Psoas muscle (tissue), 7 donors: ENCODE measurements at regions not wholly inside any gene's neighbourhood (a gene's known extent, or its start where the extent isn't known, plus 50 kb on each side); places are given as distances from the start of the nearest gene placed in this dataset.

Source experiments
- ATAC-seq, 4 donors: fragments of 200-7000 bp; cut with Tn5 transposase; one replicate each; pipeline ENCODE4 v1.9.1; 2020; ENCODE audit warnings: moderate library complexity in 3 of 4, mild to moderate bottlenecking in 2 of 4
- DNase-seq, 2 donors: peaks; one replicate each; pipeline ENCODE4 v3.0.0-alpha.2; 2020
- H3K27ac ChIP-seq: fragments of 200-600 bp; one replicate; pipeline ENCODE4 v1.8.0; 2022
- H3K27me3 ChIP-seq, 3 donors: fragments of 200-600 bp in 1 of 3; one replicate each; pipeline versions ENCODE4 v1.6.1 to v1.8.0; 2013 to 2022; ENCODE audit warnings: low read length in 2 of 3, mild to moderate bottlenecking in 2 of 3, moderate library complexity in 1 of 3; ENCODE audit not compliant: insufficient read depth in 3 of 3
- H3K36me3 ChIP-seq, 2 donors: fragments of 200-600 bp in 1 of 2; one replicate each; pipeline versions ENCODE4 v1.6.1 to v1.8.0; 2013 to 2022; ENCODE audit warnings: low read depth in 1 of 2, mild to moderate bottlenecking in 1 of 2, moderate library complexity in 1 of 2; ENCODE audit not compliant: insufficient read depth in 1 of 2
- H3K4me1 ChIP-seq: fragments of 200-600 bp; one replicate; pipeline ENCODE4 v1.8.0; 2022
- H3K4me3 ChIP-seq: fragments of 200-600 bp; one replicate; pipeline ENCODE4 v1.8.0; 2022; ENCODE audit warnings: mild to moderate bottlenecking
- H3K9me3 ChIP-seq: fragments of 200-600 bp; one replicate; pipeline ENCODE4 v1.8.0; 2022
- CTCF ChIP-seq: fragments of 200-600 bp; IDR thresholded peaks from one replicate; pipeline ENCODE4 v1.8.0; 2022; ENCODE audit warnings: antibody characterized with exemption
- WGBS, 3 donors: extraction: QIAGEN DNeasy Blood & Tissue Kit; methylation state at CpG; one replicate each; pipeline versions ENCODE4 v1.1.6 to v1.1.7; 2013; 5-methylcytosine and 5-hydroxymethylcytosine counted together
- intact Hi-C, 2 donors: fragments of 100-400 bp; cut with DNase I; formaldehyde crosslinking; loops; one replicate each; pipeline versions ENCODE4 v1.11.0 to v1.14.2; 2022
- donor health status: healthy with polysubstance abuse.
- donor health status: DM: no; HTN: no; CAD: no; lungs with moderate emphysema.
- donor health status: Bipolar disorder and iron deficiency.
- donor health status: healthy.
- donor health status: DM: yes; HTN: yes; CAD: no.
- donor health status: DM: no; HTN: no; CAD: no.
- donor health status: DM: yes; HTN: yes; CAD: no.

GRCh38 chr3:43203022-43203421 is 83.3 kb upstream of the SNRK start:
- Histone ChIP-seq H3K27ac (no peak overlapping the region), H3K36me3 (no peaks in the 10 kb centered on the region), H3K9me3 (no peaks in the 10 kb centered on the region), H3K4me1 (no peaks in the 10 kb centered on the region), H3K27me3 (no peaks in the 10 kb centered on the region), H3K4me3 (no peak overlapping the region)
- intact Hi-C loops = no loop called here
- DNase-seq (no peak), ATAC-seq (no peak)
- WGBS, 3 donors = 81 to 87% (median 83%) methylated on average over 3 of the region's 3 CpGs
- no peak for TF ChIP-seq CTCF

- ATAC-seq (no peak), DNase-seq (no peak)
- no peak for TF ChIP-seq CTCF
- Histone ChIP-seq H3K27ac (no peak overlapping the region), H3K27me3 (no peaks in the 10 kb centered on the region), H3K36me3 (no peaks in the 10 kb centered on the region), H3K4me1 (no peaks in the 10 kb centered on the region), H3K4me3 (no peak overlapping the region), H3K9me3 (no peaks in the 10 kb centered on the region)
- 94 to 100% (median 100%) methylated on average over 1 of the region's 1 CpG for WGBS, 3 donors
- intact Hi-C loops = no loop called here
Measured at GRCh38 chr3:43201581-43201980, 84.8 kb upstream of the SNRK start.

GRCh38 chr3:43199645-43200306 is 86.6 kb upstream of the SNRK start:
- intact Hi-C loops = no loop called here
- Histone ChIP-seq H3K4me3 (no peak overlapping the region), H3K36me3 (no peaks in the 10 kb centered on the region), H3K9me3 (no peaks in the 10 kb centered on the region), H3K27me3 (no peaks in the 10 kb centered on the region), H3K27ac (no peak overlapping the region), H3K4me1 (no peaks in the 10 kb centered on the region)
- ATAC-seq = no peak
- no peak for TF ChIP-seq CTCF
- 82 to 87% (median 86%) methylated on average over 3 of the region's 3 CpGs for WGBS, 3 donors
- DNase-seq = no peak

- intact Hi-C loops = no loop called here
- DNase-seq (no peak), ATAC-seq (no peak)
- TF ChIP-seq CTCF = no peak
- H3K27me3 ChIP-seq = no peaks in the 10 kb centered on the region
- H3K4me3 ChIP-seq = no peak overlapping the region
- no peaks in the 10 kb centered on the region for H3K36me3 ChIP-seq
- no peaks in the 10 kb centered on the region for H3K9me3 ChIP-seq
- WGBS, 3 donors = 86 to 94% (median 91%) methylated on average over 3 of the region's 3 CpGs
- H3K4me1 ChIP-seq = no peaks in the 10 kb centered on the region
- H3K27ac ChIP-seq = no peak overlapping the region
Measured at GRCh38 chr3:43198791-43199644, 87.3 kb upstream of the SNRK start.
